Epithelial cell of esophagus (primary cell): ENCODE measurements at regions not wholly inside any gene's neighbourhood (a gene's known extent, or its start where the extent isn't known, plus 50 kb on each side); places are given as distances from the start of the nearest gene placed in this dataset.

Experiments
- DNase-seq: peaks from one replicate; pipeline ENCODE4 v3.0.0; 2010; ENCODE audit warnings: low read depth
- H3K4me3 ChIP-seq: 2 replicates; pipeline ENCODE4 v1.5.1; 2011; ENCODE audit warnings: mild to moderate bottlenecking, low read length, control low read depth
- CTCF ChIP-seq: IDR thresholded peaks from 2 replicates; pipeline ENCODE4 v1.5.1; 2011; ENCODE audit warnings: low read depth, mild to moderate bottlenecking, low read length, control low read depth, inconsistent platforms; ENCODE audit not compliant: insufficient read depth; ENCODE audit errors: missing control alignments

GRCh38 chr15:32222716-32223115, 180.4 kb downstream of the GOLGA8K start:
- no peak overlapping the region for H3K4me3 ChIP-seq
- no peak for DNase-seq
- TF ChIP-seq CTCF = no peak
